Lung microvascular endothelial cell (primary cell): ENCODE measurements at regions not wholly inside any gene's neighbourhood (a gene's known extent, or its start where the extent isn't known, plus 50 kb on each side); places are given as distances from the start of the nearest gene placed in this dataset.
A peak's percentile ranks its signal among the peaks of the same experiment; 100 is the strongest.

ENCODE experiments used
- DNase-seq, 2 donors: peaks; one replicate each; pipeline versions ENCODE4 v3.0.0 to v3.0.0-alpha.2; 2010; ENCODE audit warnings: low read depth in 2 of 2

- DNase-seq = no peak
These were observed 182.7 kb upstream of the HHIP start for GRCh38 chr4:144463236-144463635.

DNA sequence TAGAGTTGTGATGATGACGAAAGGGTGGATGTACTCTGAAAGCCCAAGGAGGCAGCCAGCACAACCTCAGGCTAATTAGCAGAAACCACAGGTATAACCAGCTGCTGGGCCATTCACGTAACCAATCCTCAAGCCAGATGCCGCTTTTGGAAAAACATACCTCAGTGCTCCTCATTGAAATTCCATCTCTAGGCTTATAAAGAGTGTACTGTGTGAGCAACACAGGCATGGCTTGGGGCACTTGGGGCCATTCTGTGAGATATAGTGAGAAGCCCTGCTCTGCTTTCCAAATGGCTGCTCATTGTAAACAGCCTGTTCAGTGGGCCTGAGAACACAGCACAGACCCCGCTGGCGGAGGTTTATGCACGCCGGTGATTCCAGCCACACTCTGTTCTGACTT lies 182.1 kb upstream of the HHIP start:
- no peak for DNase-seq

DNA sequence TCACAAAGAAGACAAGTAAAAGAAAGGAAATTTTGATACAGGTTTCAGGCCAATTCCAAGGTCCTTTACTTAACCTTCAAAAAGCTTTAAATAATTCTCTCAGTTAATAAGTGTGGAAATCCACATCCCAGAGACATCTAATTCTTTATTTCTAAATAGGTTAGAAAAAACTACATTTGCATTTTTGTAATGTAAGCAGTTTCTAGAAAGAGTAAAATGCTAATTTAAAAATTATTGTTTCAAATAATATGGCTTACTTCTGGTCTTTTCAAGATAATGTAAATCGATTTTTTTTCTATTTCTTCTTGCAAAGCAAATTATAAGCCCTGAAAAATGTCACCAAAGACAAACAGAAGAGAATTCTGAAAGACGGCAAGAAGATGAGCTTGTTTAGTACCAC lies 180.4 kb upstream of the HHIP start:
- no peak for DNase-seq

- DNase-seq = no peak
These were observed 165.9 kb upstream of the HHIP start for GRCh38 chr4:144480068-144480467.

- DNase-seq = no peak
These were observed 156.1 kb upstream of the HHIP start for GRCh38 chr4:144489831-144490230.

GRCh38 chr4:144494280-144494679 lies 151.7 kb upstream of the HHIP start:
- DNase-seq = no peak

DNA sequence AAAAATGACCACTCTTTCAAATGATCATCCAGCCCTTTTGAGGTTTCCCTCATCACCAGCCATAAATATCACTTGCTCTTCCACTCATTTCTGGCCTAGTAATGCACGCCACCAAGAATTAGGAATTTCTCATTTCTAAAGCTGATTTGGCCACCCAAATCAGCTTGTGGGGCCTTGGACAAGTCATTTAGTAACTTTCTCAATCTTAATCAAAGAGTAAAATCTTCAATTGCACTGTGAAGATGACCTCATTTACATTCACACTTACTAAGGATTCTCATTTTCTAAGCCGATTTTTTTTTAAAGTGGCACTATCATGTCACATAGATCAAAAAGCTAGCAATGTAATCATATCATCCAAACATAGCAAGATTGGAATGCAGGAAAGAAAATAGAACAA lies 150.0 kb upstream of the HHIP start:
- DNase-seq = no peak

DNA sequence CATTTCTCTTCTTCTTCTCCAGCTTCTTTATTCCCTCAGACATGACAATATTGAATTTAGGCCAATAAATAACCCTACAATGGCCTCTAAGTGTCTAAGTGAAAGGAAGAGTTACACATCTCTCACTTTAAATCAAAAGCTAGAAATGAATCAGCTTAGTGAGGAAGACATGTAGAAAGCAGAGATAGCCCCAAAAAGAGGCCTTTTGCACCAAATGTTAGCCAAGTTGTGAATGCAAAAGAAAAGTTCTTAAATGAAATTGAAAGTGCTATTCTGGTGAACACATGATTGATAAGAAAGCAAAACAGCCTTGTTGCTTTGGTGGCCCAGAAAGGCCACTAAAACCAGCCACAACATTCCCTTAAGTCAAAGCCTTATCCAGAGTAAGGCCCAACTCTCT lies 146.2 kb upstream of the HHIP start:
- DNase-seq = no peak

GRCh38 chr4:144501231-144501780 lies 144.7 kb upstream of the HHIP start:
- no peak for DNase-seq

DNA sequence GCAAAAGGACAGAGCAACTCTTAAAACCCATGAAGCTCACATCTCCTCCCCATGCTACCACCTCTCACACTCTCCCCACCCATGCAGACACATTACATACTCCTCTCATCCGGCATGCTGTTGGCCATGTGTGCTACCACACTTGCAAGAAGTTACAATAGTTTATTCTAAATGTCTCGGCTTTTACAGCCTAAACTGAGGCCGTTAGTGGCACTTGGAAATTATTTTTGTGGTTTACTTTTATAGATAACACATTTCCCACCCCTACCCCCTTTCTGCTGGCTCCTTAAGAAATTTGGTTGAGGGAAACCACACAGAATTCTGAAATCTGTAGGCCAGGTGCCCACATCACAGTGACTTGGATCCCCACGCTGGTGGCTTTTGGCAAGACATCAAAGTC lies 141.1 kb upstream of the HHIP start:
- DNase-seq = no peak

DNA sequence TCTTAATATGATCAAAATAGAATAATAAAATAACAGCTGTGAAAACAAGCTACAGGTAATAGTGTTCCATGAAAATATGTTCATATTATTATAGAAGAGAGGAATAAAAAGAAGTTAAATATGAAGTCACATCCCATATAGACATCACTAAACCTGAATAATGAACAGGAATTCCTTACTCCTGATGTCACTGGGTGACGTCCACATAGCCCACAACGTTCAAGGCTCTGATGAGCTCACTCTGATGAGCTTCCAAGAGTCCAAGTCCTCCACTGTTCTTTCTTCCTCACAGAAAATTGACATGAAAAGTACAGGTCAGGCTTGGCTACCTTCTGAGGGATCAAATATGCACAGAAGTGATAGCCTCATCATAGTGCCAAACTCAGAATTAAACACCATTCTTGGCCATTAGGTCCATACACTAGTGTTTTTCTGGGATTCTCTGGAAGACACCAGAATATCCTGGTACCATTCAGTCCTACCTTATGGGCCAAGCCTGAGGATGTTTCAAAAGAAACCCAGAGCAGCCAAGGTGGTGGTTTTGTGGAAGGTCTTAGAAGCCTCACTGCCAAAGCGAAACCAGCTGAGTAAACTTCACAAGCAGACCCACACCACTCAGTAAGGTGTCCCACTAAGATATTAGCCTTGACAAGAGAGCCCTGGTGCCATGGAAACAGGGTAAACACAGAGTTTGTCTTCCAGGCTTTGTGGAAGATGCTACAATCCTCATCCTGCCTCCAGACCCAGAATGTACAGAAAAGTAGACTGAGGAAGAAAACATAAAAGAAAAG lies 138.4 kb upstream of the HHIP start:
- DNase-seq = no peak

DNA sequence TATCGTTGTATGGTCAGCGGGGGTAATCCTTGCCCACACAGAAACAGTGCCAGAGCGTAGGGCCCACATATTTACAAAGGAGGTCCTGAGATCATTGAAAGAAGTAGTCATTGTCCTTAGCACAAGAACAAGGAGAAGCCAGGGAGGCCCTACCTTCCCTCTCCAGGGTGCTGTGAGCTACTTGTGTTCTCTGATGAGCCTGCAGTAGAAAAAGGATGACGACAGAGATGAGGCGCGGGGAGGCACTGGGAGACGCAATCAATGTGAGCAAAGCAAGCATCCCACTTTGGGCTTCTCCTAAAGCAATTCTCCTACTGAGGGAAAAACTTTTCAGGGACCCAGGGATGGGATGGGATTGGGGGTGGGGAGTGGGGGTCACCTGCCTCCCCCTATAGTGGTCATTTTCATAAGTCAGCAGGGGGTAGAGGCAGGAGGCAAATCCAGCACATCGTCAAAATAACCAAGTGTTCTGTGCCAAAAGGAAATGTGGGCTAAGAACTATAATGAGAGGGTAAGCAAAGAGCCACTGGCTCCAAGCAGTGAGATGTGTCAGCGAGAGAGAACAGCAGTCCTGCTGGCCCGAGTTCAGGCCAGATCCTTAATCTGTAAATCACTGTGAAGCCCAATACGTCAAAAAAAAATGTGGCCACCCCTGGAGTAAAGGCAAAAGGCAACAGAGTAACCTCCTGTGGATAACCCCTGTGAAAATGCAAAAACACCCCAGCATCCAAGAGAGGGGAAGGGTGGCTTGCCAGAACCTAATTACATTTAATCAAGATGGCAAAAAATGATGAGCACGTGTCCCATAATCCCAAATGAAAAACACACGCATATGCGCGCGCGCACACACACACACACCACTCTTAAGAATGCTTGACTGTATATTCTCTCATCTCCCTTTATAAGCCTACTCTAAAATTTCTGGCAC lies 136.6 kb upstream of the HHIP start:
- DNase-seq = no peak

DNA sequence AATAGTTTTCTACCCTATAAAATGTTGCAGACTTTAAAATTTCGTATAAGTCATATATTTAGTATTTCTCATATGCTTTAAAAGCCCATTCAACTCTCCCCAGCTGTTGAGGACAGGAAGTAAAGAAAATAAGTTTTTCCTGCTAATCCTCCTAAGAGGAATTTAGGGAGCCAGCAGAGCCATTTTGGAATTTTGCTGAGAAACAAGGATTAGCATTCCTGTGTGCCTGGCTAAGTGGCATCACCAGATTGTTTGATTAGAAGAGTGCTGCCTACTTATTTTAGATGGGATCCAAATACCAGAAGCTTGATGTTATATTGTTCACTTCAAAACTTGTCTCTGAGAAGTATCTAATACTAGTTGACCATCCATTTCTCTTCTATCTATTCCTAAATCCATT lies 131.2 kb upstream of the HHIP start:
- DNase-seq = no peak

GRCh38 chr4:144518181-144518895 lies 127.6 kb upstream of the HHIP start:
- DNase-seq = no peak

GRCh38 chr4:144531841-144532240 lies 114.1 kb upstream of the HHIP start:
- no peak for DNase-seq

DNA sequence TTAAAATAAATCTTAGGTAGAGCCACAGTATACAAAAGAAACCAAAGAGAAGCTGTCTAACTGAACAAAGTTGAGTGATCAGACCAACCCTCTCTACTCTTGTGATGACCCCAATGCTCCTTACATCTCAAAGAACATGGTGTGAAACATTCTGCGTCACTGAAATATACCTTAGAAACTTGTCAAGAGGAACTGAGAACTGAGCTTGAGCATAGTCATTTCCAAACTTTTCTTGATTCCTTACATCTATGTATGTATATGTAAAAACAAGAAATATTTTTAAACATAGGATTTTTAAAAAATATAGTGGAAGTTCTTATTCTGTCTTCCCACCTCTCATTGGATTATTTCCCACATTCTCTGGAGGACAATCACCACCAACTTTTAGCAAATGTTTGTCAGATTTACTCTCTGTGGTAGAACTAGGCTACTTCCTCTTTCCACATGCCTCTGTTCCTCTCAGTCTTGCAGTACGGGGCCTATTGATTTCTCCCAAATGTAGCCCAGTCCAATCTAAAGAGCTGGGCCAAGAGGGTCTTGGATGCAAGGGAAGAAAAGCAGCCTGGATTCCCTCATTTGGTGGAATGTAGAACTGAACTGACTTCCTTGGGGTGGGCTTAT lies 98.2 kb upstream of the HHIP start:
- DNase-seq = no peak

- no peak for DNase-seq
These were observed 89.3 kb upstream of the HHIP start for GRCh38 chr4:144556636-144557035.

DNA sequence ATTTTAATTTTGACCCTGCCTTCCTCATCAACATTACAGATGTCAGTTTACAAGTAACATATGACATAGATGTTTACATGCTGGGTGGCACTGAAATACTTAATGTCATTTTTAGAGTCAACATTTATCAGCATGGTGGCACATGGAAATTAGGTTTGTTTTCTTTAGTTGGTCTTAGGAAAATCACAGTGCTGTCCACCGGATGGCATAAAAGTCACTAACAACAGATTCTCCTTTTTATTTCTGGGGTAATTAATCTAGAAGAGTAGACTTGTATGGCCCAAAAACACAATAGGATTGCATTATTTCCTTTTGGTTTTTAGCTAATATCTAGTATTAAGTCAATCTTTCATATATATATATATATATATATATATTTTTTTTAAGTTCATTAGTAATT lies 88.6 kb upstream of the HHIP start:
- DNase-seq = peak; percentile 30 to 40

DNA sequence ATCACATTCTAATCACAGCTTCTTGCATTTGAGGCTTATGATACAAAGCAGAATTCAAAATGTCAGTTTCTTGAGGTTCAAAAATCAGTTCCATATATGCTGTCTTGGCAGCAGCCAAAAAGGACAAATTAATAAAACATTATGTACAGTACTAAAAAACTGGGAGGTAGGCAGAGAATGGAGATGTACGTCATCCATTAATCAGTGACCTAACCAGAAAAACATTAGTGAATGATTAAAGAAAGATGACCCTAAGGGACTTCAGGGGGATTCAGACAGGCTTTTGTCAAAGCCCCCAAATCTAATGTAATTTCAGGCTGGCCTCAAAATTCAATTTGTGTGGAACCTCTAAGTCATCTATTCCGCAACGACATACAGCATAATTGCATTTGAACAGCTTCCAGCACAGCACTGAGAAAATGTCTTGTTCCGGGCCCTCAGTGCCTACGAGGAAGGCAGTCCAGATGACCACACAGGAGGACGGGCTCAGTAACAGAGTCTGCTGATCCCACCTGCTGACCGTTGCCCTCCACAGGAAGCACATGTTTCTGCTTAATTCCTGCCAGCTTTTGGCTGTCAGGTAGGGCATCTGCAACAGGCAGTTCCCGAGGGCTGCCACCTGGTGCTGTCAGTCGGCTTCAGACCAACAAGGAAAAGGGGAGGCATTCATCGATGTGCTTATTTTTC lies 83.8 kb upstream of the HHIP start:
- DNase-seq = peak; percentile 49 to 86

- DNase-seq = peak in 1 of 2 donors; percentile 48
These were observed 81.6 kb upstream of the HHIP start for GRCh38 chr4:144564358-144564757.
